K562 (cell line): ENCODE measurements at regions not wholly inside any gene's neighbourhood (a gene's known extent, or its start where the extent isn't known, plus 50 kb on each side); places are given as distances from the start of the nearest gene placed in this dataset.

Source experiments
- ATAC-seq: fragments of 200-7000 bp; cut with Tn5 transposase; 3 replicates; pipeline ENCODE4 v1.9.1; 2020; ENCODE audit warnings: moderate library complexity
- BruUV-seq: library from RNA; stranded (reverse); fragments of 400-500 nt; replicated peaks from 2 replicates; lab custom pipeline; 2021; lab: Mats Ljungman, UMichigan
- CTCF ChIA-PET: fragments of 300-600 bp; formaldehyde crosslinking; extraction: SDS; loops from one replicate; lab custom pipeline; 2021; ENCODE audit warnings: low intra/inter-chr PET ratio; lab: Yijun Ruan, JAX
- POLR2A ChIA-PET: fragments of 300-600, 350-650 bp; sonication (Branson Sonifier 250); formaldehyde crosslinking; extraction: SDS; loops from one replicate; lab custom pipeline; 2021; ENCODE audit warnings: antibody characterized with exemption, inconsistent platforms; lab: Yijun Ruan, JAX
- DNase-seq, 4 experiments: peaks; one replicate each; pipeline versions ENCODE4 v3.0.0 to v3.0.0-alpha.2; 2011 to 2018; ENCODE audit warnings: low spot score in 3 of 4, mixed read lengths in 3 of 4; ENCODE audit errors: extremely low read depth in 1 of 4
- FAIRE-seq: peaks from 2 replicates; lab custom pipeline; 2011; peaks lifted over from hg19 to GRCh38; lab: Jason Lieb, UNC
- H2AFZ ChIP-seq: 2 replicates; pipeline ENCODE4 v1.6.0; 2011; ENCODE audit warnings: low read depth, low read length, control low read depth, inconsistent platforms
- H3K27ac ChIP-seq: fragments of 200-600 bp; 3 replicates; pipeline ENCODE4 v1.8.0; 2011; ENCODE audit warnings: low read depth, mild to moderate bottlenecking, control low read depth, inconsistent platforms, low read length, moderate library complexity, mixed read lengths; ENCODE audit errors: extremely low read depth
- H3K27me3 ChIP-seq, 2 experiments: fragments of 300-600 bp in 1 of 2; 2 replicates in 1 of 2; 3 replicates in 1 of 2; pipeline versions ENCODE4 v1.6.0 to v1.8.0; 2011; ENCODE audit warnings: inconsistent platforms in 2 of 2, low read length in 2 of 2, mild to moderate bottlenecking in 1 of 2, mixed read lengths in 1 of 2, moderate library complexity in 1 of 2; ENCODE audit not compliant: control insufficient read depth in 2 of 2, insufficient read depth in 2 of 2
- H3K36me3 ChIP-seq: fragments of 300-600 bp; 3 replicates; pipeline ENCODE4 v1.8.0; 2011; ENCODE audit warnings: mild to moderate bottlenecking, low read length, inconsistent platforms; ENCODE audit not compliant: control insufficient read depth, insufficient read depth
- H3K4me1 ChIP-seq, 2 experiments: fragments of 200-600 bp in 1 of 2; replicated peaks in 1 of 2; 2 replicates in 1 of 2; 3 replicates in 1 of 2; pipeline versions ENCODE4 v1.5.1 to v1.8.0; 2011; ENCODE audit warnings: inconsistent platforms in 2 of 2, low read length in 2 of 2, mild to moderate bottlenecking in 1 of 2, mixed read lengths in 1 of 2, moderate library complexity in 1 of 2; ENCODE audit not compliant: control insufficient read depth in 2 of 2, insufficient read depth in 2 of 2
- H3K4me2 ChIP-seq: 2 replicates; pipeline ENCODE4 v1.6.1; 2011; ENCODE audit warnings: low read length, control low read depth, inconsistent platforms, mixed read lengths; ENCODE audit not compliant: insufficient read depth
- H3K4me3 ChIP-seq: fragments of 200-600 bp; sonication (generic), shearing (Covaris generic); 2 replicates; pipeline ENCODE4 v1.5.1; 2016; ENCODE audit warnings: control low read depth, inconsistent platforms
- H3K79me2 ChIP-seq: fragments of 200-600 bp; 3 replicates; pipeline ENCODE4 v1.8.0; 2011; ENCODE audit warnings: low read length, inconsistent platforms; ENCODE audit not compliant: control insufficient read depth, insufficient read depth
- H3K9ac ChIP-seq, 2 experiments: 2 replicates each; pipeline versions ENCODE4 v1.6.0 to v1.6.1; 2011; ENCODE audit warnings: low read depth in 2 of 2, low read length in 2 of 2, control low read depth in 1 of 2, inconsistent platforms in 1 of 2, mild to moderate bottlenecking in 1 of 2, mixed read lengths in 1 of 2; ENCODE audit not compliant: insufficient read depth in 1 of 2
- H3K9me1 ChIP-seq: one replicate; pipeline ENCODE4 v1.6.0; 2011; ENCODE audit warnings: inconsistent platforms, mild to moderate bottlenecking, low read length, moderate library complexity; ENCODE audit not compliant: control insufficient read depth, insufficient read depth
- H3K9me3 ChIP-seq: replicated peaks from 2 replicates; pipeline ENCODE4 v1.5.1; 2011; ENCODE audit warnings: low read depth, low read length, inconsistent platforms; ENCODE audit not compliant: control insufficient read depth, insufficient read depth
- H4K20me1 ChIP-seq: replicated peaks from 2 replicates; pipeline ENCODE4 v1.6.1; 2011; ENCODE audit warnings: low read length, inconsistent platforms, mixed read lengths; ENCODE audit not compliant: control insufficient read depth, insufficient read depth
- ATF7 ChIP-seq: fragments of 450-650 bp; IDR thresholded peaks from 2 replicates; pipeline ENCODE4 v1.7.1; 2014; ENCODE audit warnings: mild to moderate bottlenecking, moderate library complexity
- CBX8 ChIP-seq: fragments of 200-600 bp; sonication (generic); IDR thresholded peaks from 2 replicates; pipeline ENCODE4 v1.6.1; 2012; ENCODE audit warnings: borderline replicate concordance, mixed run types, low read depth, mild to moderate bottlenecking, moderate library complexity, mixed read lengths, low read length, control low read depth, inconsistent platforms; ENCODE audit not compliant: poor library complexity, severe bottlenecking; ENCODE audit errors: extremely low read depth
- FOXA1 ChIP-seq: fragments of 450-650 bp; IDR thresholded peaks from 2 replicates; pipeline ENCODE4 v1.6.1; 2016; ENCODE audit warnings: mild to moderate bottlenecking, borderline replicate concordance
- HMBOX1 ChIP-seq: sonication (generic); IDR thresholded peaks from 2 replicates; pipeline ENCODE4 v1.6.1; 2016
- MBD1 ChIP-seq: fragments of 250-450 bp; sonication (Bioruptor Pico); IDR thresholded peaks from 2 replicates; pipeline ENCODE4 v1.8.0; 2022; ENCODE audit warnings: inconsistent platforms
- SETDB1 ChIP-seq: IDR thresholded peaks from one replicate; pipeline ENCODE4 v1.6.1; 2012; ENCODE audit warnings: low read length, control low read depth, inconsistent platforms
- TFE3 ChIP-seq: fragments of 450-650 bp; formaldehyde crosslinking; IDR thresholded peaks from 2 replicates; pipeline ENCODE4 v1.4.0; 2020; ENCODE audit warnings: mild to moderate bottlenecking, mixed read lengths
- ZNF184 ChIP-seq: sonication (generic); formaldehyde crosslinking; IDR thresholded peaks from 2 replicates; pipeline ENCODE4 v1.5.0; 2020; ENCODE audit warnings: missing genetic modification reagents
- ZNF280B ChIP-seq: fragments of 250-450 bp; sonication (Bioruptor Pico); IDR thresholded peaks from 2 replicates; pipeline ENCODE4 v1.5.1; 2021; ENCODE audit warnings: mild to moderate bottlenecking
- WGBS: fragments of 100-300 bp; shearing (Covaris generic); methylation state at CpG from one replicate; pipeline ENCODE4 v1.1.6; 2016; ENCODE audit warnings: low coverage, mixed read lengths; ENCODE audit not compliant: insufficient coverage; ENCODE audit errors: missing lambda C conversion rate; 5-methylcytosine and 5-hydroxymethylcytosine counted together
- in situ Hi-C: fragments of 300-500 bp; cut with MboI; formaldehyde crosslinking; loops from 4 replicates; pipeline ENCODE4 v1.15.0; 2018; ENCODE audit warnings: inconsistent platforms, mixed read lengths
- intact Hi-C: fragments of 100-400 bp; cut with micrococcal nuclease; formaldehyde crosslinking; loops from 2 replicates; pipeline ENCODE4 v1.14.2; 2022

- TF ChIP-seq CBX8 (no peak), TFE3 (CRISPR knock-in tag) (no peak), SETDB1 (no peak)
Observed at GRCh38 chr9:26574256-26574655, 318.3 kb downstream of the CAAP1 start (continued).

- no peaks in the 10 kb centered on the region for H4K20me1 ChIP-seq
- WGBS, result no CpG with 5 or more reads among the region's 2 CpGs
- no peaks in the 10 kb centered on the region for H3K79me2 ChIP-seq
- intact Hi-C loops, result no loop called here
- no peaks in the 10 kb centered on the region for H3K4me1 ChIP-seq
- no peak overlapping the region for H3K9ac ChIP-seq
- BruUV-seq, result no TSS peak
- H2AFZ ChIP-seq, result no peak overlapping the region
- H3K27ac ChIP-seq, result no peak overlapping the region
- no peaks in the 10 kb centered on the region for H3K9me3 ChIP-seq
- no peaks in the 10 kb centered on the region for H3K36me3 ChIP-seq
- DNase-seq (no peak), ATAC-seq (no peak), FAIRE-seq (no peak)
- no peaks in the 10 kb centered on the region for H3K9me1 ChIP-seq
- in situ Hi-C loops, result no loop called here
- TF ChIP-seq ZNF280B (CRISPR knock-in tag), result no peak
- no peak for TF ChIP-seq MBD1 (CRISPR knock-in tag)
- no peak for TF ChIP-seq FOXA1
- no peak for TF ChIP-seq ATF7
- TF ChIP-seq HMBOX1, result no peak
- TF ChIP-seq ZNF184 (CRISPR knock-in tag), result no peak
- H3K4me3 ChIP-seq, result no peak overlapping the region
- POLR2A ChIA-PET, result no interaction called here
- no peak overlapping the region for H3K4me2 ChIP-seq
- no peaks in the 10 kb centered on the region for H3K27me3 ChIP-seq
- CTCF ChIA-PET, result no interaction called here
Observed at GRCh38 chr9:26567976-26568375, 324.6 kb downstream of the CAAP1 start.
